GM21515 (cell line): ENCODE measurements at regions not wholly inside any gene's neighbourhood (a gene's known extent, or its start where the extent isn't known, plus 50 kb on each side); places are given as distances from the start of the nearest gene placed in this dataset.
"Not testable (repeated sequence)": the region's sequence is repeated elsewhere in the genome, so short reads cannot be mapped to it uniquely, and the experiment has no call there.

Source experiments
- ATAC-seq: cut with Tn5 transposase; IDR thresholded peaks from one replicate; pipeline ENCODE4 v1.9.1; 2021; ENCODE audit not compliant: unreplicated experiment

GRCh38 chr16:21363550-21364223, 85.6 kb upstream of the CRYM start:
- not testable (repeated sequence) for ATAC-seq

- ATAC-seq: not testable (repeated sequence)
These were observed 83.6 kb upstream of the CRYM start for GRCh38 chr16:21361612-21362227.

- ATAC-seq: not testable (repeated sequence)
These were observed 83.0 kb upstream of the CRYM start for GRCh38 chr16:21361045-21361444.

- ATAC-seq: not testable (repeated sequence)
These were observed 81.4 kb upstream of the CRYM start for GRCh38 chr16:21359513-21359912.

- ATAC-seq: peak; percentile 53
These were observed 80.2 kb upstream of the CRYM start for GRCh38 chr16:21358261-21358795.

- not testable (repeated sequence) for ATAC-seq
These were observed 78.2 kb upstream of the CRYM start for GRCh38 chr16:21356308-21356707.

- ATAC-seq: not testable (repeated sequence)
These were observed 73.3 kb upstream of the CRYM start for GRCh38 chr16:21351433-21351832.

- not testable (repeated sequence) for ATAC-seq
These were observed 72.8 kb upstream of the CRYM start for GRCh38 chr16:21350851-21351250.

GRCh38 chr16:21349336-21349735, 71.2 kb upstream of the CRYM start:
- not testable (repeated sequence) for ATAC-seq

GRCh38 chr16:21348815-21349214, 70.7 kb upstream of the CRYM start:
- ATAC-seq: not testable (repeated sequence)

- ATAC-seq: not testable (repeated sequence)
These were observed 69.4 kb upstream of the CRYM start for GRCh38 chr16:21347538-21347937.

GRCh38 chr16:21346756-21347491, 68.8 kb upstream of the CRYM start:
- not testable (repeated sequence) for ATAC-seq

GRCh38 chr16:21344361-21344912, 66.3 kb upstream of the CRYM start:
- ATAC-seq: not testable (repeated sequence)

GRCh38 chr16:21341101-21341500, 63.0 kb upstream of the CRYM start:
- no peak for ATAC-seq

GRCh38 chr16:21339941-21340340, 61.9 kb upstream of the CRYM start:
- no peak for ATAC-seq

- ATAC-seq: no peak
These were observed 61.2 kb upstream of the CRYM start for GRCh38 chr16:21339269-21339641.

GRCh38 chr16:21338537-21339268, 60.6 kb upstream of the CRYM start:
- ATAC-seq: no peak

- no peak for ATAC-seq
These were observed 58.1 kb upstream of the CRYM start for GRCh38 chr16:21336231-21336630.

GRCh38 chr16:21334188-21335146, 56.4 kb upstream of the CRYM start:
- ATAC-seq: not testable (repeated sequence)

GRCh38 chr16:21333683-21334082, 55.6 kb upstream of the CRYM start:
- not testable (repeated sequence) for ATAC-seq
